ENCODE measurements at regions not wholly inside any gene's neighbourhood (a gene's known extent, or its start where the extent isn't known, plus 50 kb on each side); places are given as distances from the start of the nearest gene placed in this dataset.

- H3K36me3 ChIP-seq (ENCODE audit: insufficient read depth, low read length) = no peaks in the 10 kb centered on the region
- no peaks in the 10 kb centered on the region for H3K9me2 ChIP-seq (ENCODE audit: insufficient read depth, low read length)
- no TSS peak for BruUV-seq (replicated peaks)
- TF ChIP-seq EZH2phosphoT487 (IDR thresholded peaks at IDR 0.05; ENCODE audit: borderline replicate concordance, low read depth, low read length) (no peak), CTCF (conservative IDR thresholded peaks at IDR 0.05; ENCODE audit: low read length) (no peak)
- DNase-seq (ENCODE audit: low spot score) = no peak
- no peak overlapping the region for H2AFZ ChIP-seq (ENCODE audit: low read length)
- peaks cover 36% of the 10 kb centered on the region for H3K4me1 ChIP-seq (ENCODE audit: insufficient read depth, low read length, poor library complexity, severe bottlenecking)
- CTCF ChIA-PET (ENCODE audit: unreplicated experiment) = no interaction called here
- H3K27ac ChIP-seq (ENCODE audit: low read depth, low read length, poor library complexity, severe bottlenecking) = no peak overlapping the region
- POLR2A ChIA-PET = no interaction called here
- H3K9me3 ChIP-seq (ENCODE audit: low read length) = no peaks in the 10 kb centered on the region
- H3K79me2 ChIP-seq (ENCODE audit: insufficient read depth, low read depth, low read length) = no peaks in the 10 kb centered on the region
- intact Hi-C loops (cut with micrococcal nuclease; ENCODE audit: unreplicated experiment) = no loop called here
- H3K4me3 ChIP-seq (ENCODE audit: low read depth, low read length, poor library complexity, severe bottlenecking) = no peak overlapping the region
- no peaks in the 10 kb centered on the region for H4K20me1 ChIP-seq (ENCODE audit: insufficient read depth, low read length)
- H3K4me2 ChIP-seq (ENCODE audit: low read length) = no peak overlapping the region
Observed at GRCh38 chr15:69854521-69855181, 243.1 kb downstream of the TLE3 start.

- peaks cover 39% of the 10 kb centered on the region for H3K4me1 ChIP-seq (ENCODE audit: insufficient read depth, low read length, poor library complexity, severe bottlenecking)
- DNase-seq (ENCODE audit: low spot score) = no peak
- H4K20me1 ChIP-seq (ENCODE audit: insufficient read depth, low read length) = no peaks in the 10 kb centered on the region
- ChIA-PET POLR2A (no interaction called here), CTCF (ENCODE audit: unreplicated experiment) (no interaction called here)
- no peak overlapping the region for H3K4me3 ChIP-seq (ENCODE audit: low read depth, low read length, poor library complexity, severe bottlenecking)
- H3K4me2 ChIP-seq (ENCODE audit: low read length) = no peak overlapping the region
- no peak overlapping the region for H3K27ac ChIP-seq (ENCODE audit: low read depth, low read length, poor library complexity, severe bottlenecking)
- no TSS peak for BruUV-seq (replicated peaks)
- H3K9me2 ChIP-seq (ENCODE audit: insufficient read depth, low read length) = no peaks in the 10 kb centered on the region
- H3K36me3 ChIP-seq (ENCODE audit: insufficient read depth, low read length) = no peaks in the 10 kb centered on the region
- no peak overlapping the region for H2AFZ ChIP-seq (ENCODE audit: low read length)
- intact Hi-C loops (cut with micrococcal nuclease; ENCODE audit: unreplicated experiment) = no loop called here
- H3K9me3 ChIP-seq (ENCODE audit: low read length) = no peaks in the 10 kb centered on the region
- no peak for TF ChIP-seq EZH2phosphoT487 (IDR thresholded peaks at IDR 0.05; ENCODE audit: borderline replicate concordance, low read depth, low read length)
- no peak for TF ChIP-seq CTCF (conservative IDR thresholded peaks at IDR 0.05; ENCODE audit: low read length)
- no peaks in the 10 kb centered on the region for H3K79me2 ChIP-seq (ENCODE audit: insufficient read depth, low read depth, low read length)
Observed at GRCh38 chr15:69855258-69856000, 242.3 kb downstream of the TLE3 start.

GRCh38 chr15:69857250-69857649 lies 240.5 kb downstream of the TLE3 start:
- H3K27ac ChIP-seq (ENCODE audit: low read depth, low read length, poor library complexity, severe bottlenecking) = peak overlapping the region; percentile 45
- intact Hi-C loops (cut with micrococcal nuclease; ENCODE audit: unreplicated experiment) = no loop called here
- BruUV-seq (replicated peaks) = no TSS peak

More at GRCh38 chr15:69857250-69857649, 240.5 kb downstream of the TLE3 start:
- Histone ChIP-seq H3K4me1 (ENCODE audit: insufficient read depth, low read length, poor library complexity, severe bottlenecking) (peaks cover 56% of the 10 kb centered on the region), H3K9me3 (ENCODE audit: low read length) (no peaks in the 10 kb centered on the region), H3K36me3 (ENCODE audit: insufficient read depth, low read length) (no peaks in the 10 kb centered on the region), H4K20me1 (ENCODE audit: insufficient read depth, low read length) (no peaks in the 10 kb centered on the region), H3K4me3 (ENCODE audit: low read depth, low read length, poor library complexity, severe bottlenecking) (peak overlapping the region; percentile 39), H3K79me2 (ENCODE audit: insufficient read depth, low read depth, low read length) (no peaks in the 10 kb centered on the region), H3K4me2 (ENCODE audit: low read length) (peak overlapping the region; percentile 75), H3K9me2 (ENCODE audit: insufficient read depth, low read length) (no peaks in the 10 kb centered on the region), H2AFZ (ENCODE audit: low read length) (peak overlapping the region; percentile 67)
- TF ChIP-seq EZH2phosphoT487 (IDR thresholded peaks at IDR 0.05; ENCODE audit: borderline replicate concordance, low read depth, low read length) (no peak), CTCF (conservative IDR thresholded peaks at IDR 0.05; ENCODE audit: low read length) (no peak)
- POLR2A ChIA-PET = interaction anchor here (0.7 to 0.9 kb wide), 2 partner anchors 13 to 244 kb away, joined by 3 read pairs; no protein-coding TSS in a partner anchor
- peak; percentile 18 for DNase-seq (ENCODE audit: low spot score)
- CTCF ChIA-PET (ENCODE audit: unreplicated experiment) = interaction anchor here (1.1 kb wide), 1 partner anchor 284 kb away, joined by 3 read pairs; no protein-coding TSS in a partner anchor
